Stimulated activated CD4-positive, alpha-beta T cell treated with anti-CD3 and anti-CD28 coated beads, Interleukin-15, amount 100 ng/mL, for 24 hours (primary cell): ENCODE measurements at regions not wholly inside any gene's neighbourhood (a gene's known extent, or its start where the extent isn't known, plus 50 kb on each side); places are given as distances from the start of the nearest gene placed in this dataset.
"Not testable (repeated sequence)": the region's sequence is repeated elsewhere in the genome, so short reads cannot be mapped to it uniquely, and the experiment has no call there.

Experiments used
- DNase-seq: peaks from one replicate; pipeline ENCODE4 v3.0.0-alpha.2; 2020

DNA sequence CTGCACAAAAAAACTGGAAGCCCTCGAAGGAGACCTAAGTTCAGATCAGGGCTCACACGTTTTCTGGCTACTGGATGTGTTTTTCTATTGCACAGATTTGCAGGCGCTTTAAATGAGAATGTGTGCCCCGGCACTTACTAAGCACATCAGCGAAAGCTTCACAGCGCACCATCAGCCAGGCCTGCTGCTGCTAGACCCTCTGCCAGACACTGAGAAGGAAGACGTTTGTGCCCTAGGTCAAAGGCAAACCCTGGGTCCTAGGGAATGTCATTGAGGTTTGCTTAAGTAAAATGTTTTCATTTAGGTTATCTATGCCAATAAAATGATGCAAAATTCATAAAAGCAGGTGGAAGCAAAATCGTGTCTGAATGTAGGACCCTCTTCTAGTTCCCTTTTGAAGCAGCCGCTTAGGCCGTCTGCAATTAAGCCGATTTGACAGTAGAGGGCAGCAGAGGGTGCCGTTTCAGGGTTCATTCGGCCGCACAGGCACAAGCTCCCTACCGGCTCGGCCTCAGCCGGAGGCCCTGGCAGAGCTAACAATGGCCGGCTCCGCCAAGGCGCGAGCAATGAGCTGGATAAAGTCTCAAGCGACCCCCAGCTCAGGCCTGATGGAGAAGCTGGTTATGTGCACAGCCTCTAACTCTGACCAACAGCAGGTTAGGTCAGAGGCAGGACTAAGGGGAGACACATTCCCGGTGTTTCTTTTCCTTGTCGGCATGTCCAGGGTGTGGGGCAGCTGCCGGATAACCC is 107.2 kb upstream of the FOXA2 start:
- DNase-seq, result peak; percentile 62

DNA sequence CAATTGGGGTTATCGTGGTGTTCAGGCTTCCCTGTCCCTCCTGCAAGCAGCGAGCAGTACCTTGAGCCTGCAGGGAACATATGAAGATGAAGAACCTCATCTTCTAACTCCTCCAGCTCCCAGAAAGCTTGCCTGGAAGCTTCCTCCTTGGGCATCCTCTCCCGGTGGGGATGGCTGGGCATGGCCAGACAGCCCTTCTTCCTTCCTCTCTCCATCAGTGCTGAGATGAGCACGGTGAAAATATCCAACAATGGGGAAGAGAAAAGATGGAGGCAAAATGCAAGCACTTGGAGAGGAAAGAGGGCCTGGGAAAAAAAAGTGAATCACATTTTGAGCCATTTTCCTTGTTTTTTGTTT is 107.7 kb upstream of the FOXA2 start:
- DNase-seq, result no peak

DNA sequence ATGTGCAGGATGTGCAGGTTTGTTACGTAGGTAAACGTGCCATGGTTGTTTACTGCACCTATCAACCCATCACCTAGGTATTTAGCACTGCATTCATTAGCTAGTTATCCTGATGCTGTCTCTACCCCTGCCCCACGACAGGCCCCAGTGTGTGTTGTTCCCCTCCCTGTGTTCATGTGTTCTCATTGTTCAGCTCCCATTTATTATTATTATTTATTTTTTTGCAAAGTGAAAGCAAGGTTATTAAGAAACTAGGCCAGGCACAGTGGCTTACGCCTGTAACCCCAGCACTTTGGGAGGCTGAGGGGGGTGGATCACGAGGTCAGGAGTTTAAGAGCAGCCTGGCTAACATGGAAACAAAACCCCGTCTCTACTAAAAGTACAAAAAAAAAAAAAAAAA is 108.2 kb upstream of the FOXA2 start:
- not testable (repeated sequence) for DNase-seq

DNA sequence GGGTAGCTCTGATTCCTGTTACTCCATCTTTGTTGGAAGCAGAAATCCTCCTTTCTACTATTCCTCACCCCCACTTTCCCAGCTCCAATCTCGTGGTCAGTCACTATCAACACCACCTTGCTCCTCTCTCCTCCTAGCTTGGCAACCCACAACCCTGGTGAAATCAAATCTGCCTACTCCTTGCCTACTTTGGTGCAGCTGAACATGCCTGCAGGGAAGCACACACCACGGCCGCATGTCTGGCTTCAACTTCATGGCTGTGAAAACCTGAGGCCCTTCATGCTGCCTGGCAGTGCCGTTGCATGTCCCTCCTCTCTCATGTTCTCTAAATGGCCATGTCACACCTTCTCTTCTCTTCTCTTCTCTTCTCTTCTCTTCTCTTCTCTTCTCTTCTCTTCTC is 112.4 kb upstream of the FOXA2 start:
- DNase-seq, result no peak

DNA sequence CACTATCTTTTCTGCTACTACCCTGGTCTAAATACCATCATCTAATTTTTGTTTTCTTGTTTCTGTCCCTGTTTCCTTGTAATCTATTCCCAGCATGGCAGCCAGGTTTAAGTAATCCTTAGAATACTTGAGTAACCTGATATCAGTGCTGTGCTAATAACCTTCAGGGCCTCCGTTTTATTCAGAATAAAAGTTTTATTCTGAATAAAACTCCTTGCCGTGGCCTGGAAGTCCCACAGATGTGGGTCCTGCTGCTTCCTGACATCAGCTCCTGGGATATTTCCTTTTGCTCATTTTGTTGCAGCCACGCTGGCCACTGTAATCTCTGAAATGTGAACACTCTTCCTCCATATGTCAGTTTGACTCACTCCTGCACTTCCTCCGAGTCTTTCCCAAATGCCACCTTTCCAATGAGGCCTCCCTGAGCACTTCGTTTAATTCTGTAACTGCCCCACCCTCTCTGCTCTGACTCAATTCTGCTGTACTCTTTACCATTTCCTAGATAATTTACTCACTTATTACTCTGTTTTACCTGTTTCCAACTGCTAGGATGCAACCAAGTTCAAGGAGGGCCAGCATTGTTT is 114.0 kb upstream of the FOXA2 start:
- no peak for DNase-seq

DNA sequence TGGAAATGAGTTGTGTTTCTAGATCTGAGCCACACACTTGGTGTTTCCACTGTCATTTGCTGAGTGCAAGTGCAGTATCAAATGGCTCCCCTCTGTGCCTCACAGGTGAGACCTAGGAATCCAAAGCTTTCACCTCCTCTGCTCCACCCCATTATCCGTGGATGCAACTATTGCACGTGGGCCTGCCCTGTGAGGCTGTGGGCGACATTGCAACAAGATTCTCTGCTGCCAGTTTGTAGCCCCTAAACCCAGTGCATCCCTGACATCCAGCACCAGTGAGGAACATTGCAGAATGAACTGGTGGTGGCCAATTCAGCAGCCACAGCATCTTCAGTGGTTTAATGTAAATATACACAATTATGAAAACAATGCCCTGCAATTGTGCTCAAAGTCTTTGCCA is 115.0 kb upstream of the FOXA2 start:
- no peak for DNase-seq

DNA sequence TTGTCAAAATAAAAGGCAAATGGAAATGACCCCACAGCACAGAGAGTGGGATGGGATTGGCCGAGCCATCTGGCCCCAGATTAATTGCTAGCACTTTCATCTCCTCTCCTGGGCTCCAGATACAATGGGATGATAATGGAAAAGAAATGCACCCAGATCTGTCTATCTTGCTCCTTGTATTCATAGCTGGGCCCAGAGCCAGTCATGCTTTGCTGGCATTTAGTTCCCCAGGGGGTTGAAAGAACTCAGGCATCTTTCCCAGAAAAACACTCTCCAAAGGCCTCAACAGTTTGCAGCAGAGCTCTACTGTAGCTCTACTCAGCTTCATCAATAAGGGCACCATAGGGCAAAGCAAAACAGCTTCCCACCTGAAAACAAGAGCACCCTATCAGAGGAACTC is 116.0 kb upstream of the FOXA2 start:
- DNase-seq, result no peak

DNA sequence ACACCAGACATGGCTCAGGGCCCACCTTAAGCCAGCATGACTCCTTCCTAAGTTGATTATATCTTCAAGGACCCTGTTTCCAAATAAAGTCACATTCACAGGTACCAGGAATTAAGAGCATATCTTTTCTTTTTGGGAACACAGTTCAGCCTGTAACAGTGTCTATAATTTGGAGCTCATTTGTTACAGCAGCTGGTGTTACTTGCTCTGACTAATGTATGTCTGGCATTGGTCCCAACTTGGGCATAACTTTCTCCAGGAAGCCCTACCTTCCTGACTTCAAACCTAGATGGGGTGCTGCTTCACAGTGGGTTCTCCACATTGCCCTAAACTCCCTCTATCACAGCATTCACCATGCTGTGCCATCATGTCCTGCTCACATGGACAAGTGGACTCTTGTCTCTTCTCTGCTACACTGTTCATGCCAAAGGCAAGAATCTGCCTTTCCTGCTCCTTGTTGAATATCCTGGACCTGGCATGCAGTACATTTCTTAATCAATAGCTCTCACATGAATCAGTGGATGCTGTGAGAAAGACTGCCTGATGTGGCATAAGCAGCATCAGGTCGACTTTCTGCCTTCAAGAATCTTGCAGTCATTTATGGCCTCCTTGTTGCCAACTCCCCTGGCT is 117.4 kb upstream of the FOXA2 start:
- no peak for DNase-seq

DNA sequence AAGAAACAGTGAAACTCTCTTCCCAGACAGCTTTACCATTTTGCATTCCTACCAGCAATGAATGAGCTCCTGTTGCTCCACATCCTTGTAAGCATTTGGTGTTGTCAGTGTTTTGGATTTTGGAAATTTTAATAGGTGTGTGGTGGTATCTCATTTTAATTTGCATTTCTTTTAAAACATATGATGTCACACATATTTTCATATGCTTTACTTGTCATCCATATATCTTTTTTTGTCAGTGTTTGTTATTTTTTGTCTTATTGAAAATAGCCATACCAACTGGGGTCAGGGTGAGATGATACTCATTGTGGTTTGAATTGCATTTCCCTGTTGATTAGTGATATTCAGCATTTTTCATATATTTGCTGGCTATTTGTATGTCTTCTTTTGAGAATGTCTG is 119.5 kb upstream of the FOXA2 start:
- no peak for DNase-seq

DNA sequence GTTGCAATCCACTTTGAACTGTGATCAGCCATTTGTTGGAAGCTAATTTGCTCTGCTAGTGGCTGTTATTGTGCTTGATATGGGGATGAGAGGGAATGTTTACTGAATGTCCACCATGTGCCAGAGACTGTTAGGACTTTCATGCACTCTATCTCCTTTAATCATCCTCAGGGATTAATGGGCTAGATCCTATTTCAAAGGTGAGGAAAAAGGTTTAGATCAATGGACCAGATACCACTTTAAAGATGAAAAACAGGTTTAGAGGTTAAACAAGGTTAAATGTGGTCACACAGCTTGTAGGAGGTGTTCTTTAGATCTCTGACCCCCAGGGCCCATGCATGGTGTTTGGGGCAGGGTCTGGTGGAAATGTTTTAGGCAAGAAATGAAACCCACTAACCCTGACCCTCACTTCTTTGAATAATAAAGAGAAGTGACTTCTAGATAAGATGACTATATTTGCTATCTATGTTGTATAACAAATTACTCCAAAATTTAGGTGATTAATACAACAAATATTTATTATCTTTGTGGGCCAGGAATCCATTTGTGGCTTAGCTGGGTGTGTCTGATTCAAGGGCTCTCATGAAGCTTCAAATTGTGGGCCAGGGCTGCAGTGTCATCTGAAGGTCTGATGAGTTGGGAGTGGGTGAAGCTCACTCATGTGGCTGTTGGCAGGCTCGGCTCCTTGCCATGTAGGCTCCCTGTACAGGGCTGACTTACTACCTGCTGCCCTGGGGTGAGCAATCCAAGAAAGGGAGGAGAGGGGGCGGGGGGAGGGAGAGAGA is 127.8 kb upstream of the FOXA2 start:
- no peak for DNase-seq

DNA sequence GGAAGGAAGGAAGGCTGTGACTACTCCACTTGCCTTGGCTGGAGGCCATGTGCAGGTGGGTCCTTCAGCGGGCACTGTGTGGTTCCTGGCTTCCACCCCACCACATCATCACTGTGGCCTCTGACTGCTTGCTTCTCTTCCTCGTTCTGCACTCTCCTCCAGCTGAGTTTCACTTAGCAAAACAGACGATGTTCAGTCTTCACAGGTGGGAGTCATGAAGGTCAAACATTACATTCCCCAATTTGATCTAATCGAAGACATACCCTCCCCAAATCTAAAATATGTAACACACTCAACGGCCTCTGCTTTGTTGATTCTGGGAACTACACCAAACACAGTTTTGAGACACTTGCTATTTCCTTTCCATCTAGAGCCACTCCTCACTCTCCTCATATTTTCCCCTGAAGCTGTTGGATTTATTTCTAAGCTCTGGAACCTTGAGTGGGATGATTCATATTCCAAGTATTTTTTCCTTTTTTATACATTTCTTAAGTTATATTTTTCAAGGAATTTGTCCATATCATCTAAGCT is 132.5 kb upstream of the FOXA2 start:
- DNase-seq, result no peak

DNA sequence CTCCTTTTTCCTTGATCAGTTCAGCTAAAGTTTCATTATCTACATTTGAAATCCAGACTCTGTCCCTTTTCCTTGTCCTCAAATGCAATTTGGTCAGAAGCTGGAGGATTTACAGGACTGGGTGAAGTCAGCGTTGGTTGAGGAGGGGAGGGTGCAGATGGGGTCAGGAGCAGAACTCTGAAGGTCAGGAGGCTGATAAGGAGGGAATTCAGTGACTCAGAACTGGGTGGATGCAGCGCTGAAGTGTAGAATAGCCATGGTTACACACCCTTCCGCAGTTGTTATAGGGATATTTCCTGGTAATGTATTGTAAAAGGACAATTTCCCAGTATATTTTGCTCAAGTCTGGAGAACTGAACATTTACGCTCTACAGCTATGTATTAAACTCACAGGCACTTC is 133.1 kb upstream of the FOXA2 start:
- DNase-seq, result no peak

DNA sequence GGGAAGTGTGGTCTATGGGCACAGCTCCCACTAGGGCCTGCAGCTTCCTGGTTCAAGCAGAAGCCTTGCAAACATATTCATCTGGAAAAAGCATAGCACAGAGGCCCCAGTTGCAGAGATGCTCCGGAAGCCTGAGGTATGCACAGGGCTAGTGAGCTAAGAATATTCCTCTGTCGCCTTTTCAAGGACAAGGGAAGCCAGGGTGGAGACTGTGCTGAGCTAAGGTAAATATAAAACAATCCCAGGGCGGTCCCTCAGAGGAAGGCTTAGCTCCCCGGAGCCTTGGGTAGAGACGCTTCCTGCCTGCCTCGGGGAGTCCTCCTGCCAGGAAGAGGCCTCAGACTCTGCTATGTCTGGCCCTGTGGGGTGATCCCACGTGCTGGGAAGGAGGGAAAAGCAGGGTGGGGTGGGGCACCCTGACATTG is 134.8 kb upstream of the FOXA2 start:
- no peak for DNase-seq

DNA sequence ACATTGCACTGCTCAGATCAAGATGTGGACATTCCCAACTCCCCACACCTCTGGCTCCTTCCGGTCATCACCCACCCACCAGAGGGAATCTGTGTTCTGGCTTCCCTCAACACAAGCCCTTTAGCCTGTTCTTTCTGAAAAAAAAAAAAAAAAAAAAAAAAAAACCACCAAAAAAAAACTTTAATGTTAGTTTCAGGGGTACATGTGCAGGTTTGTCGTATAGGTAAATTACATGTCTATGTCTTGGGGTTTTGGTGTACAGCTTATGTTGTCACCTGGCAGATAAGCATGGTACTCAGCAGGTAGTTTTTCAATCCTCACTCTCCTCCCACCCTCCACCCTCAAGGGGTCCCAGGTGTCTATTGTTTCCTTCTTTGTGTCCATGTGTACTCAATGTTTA is 135.8 kb upstream of the FOXA2 start:
- DNase-seq, result no peak

DNA sequence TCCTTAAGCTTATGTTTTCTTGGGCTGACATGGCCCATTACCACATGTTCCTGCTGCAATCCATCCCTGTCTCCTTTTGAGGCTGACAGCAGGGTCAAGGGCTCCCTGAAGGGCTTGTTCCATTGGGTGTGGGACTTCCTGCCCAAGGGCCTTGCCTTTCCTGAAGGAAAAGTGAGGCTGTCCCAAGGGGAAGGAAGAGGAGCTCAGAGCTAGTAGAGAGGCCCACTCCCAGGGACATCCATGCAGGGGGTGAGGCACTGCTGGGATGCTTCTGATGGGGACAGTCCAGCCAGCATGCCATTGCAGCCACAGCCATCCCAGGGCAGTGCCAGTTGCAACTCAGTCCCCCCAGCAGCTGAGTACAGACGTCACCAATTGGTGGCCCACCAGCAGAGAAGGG is 138.4 kb upstream of the FOXA2 start:
- DNase-seq, result no peak

DNA sequence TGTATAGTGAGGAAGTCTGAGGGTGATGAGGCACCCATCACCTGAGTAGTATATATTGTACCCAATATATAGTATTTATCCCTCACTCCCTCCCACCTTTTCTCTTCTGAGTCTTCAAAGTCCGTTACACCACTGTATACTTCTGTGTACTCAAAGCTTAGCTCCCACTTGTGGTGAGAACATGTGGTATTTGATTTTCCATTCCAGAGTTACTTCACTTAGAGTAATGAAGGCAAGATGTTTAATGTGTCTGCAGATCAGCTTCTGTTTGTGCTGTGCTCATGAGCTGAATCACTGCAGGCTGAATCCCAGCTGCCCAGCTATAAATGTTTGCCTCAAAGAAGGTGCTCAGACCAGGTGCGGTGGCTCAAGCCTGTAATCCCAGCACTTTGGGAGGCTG is 139.3 kb upstream of the FOXA2 start:
- no peak for DNase-seq

DNA sequence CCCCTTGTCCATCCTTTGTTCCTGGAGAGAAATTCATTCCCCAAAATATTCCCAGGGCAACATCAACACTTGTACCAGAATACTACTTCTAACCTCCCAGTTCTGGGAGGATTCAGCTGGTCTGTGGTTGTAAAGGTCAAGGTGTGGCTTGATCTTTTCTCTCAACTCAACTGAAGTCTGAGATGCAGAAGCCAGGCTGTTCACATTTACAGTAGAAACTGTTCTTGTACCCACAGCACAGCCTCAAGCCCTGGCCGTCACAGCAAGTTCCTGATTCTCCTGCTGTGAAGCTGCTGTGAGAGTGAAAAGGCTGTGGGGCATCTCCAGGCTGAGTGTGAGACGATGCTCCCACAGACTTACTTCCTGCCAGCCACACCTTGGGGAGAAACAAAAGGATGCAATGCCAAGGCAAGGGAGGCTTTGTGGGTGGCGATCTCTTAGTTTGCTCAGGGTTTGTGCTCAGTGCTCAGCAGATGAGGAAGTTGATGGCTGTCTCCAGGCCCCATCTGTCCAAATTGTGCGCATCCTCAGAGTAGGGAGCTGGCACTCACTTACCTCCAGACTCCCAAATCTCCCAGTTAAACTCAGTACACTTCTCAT is 143.9 kb upstream of the FOXA2 start:
- DNase-seq, result no peak

DNA sequence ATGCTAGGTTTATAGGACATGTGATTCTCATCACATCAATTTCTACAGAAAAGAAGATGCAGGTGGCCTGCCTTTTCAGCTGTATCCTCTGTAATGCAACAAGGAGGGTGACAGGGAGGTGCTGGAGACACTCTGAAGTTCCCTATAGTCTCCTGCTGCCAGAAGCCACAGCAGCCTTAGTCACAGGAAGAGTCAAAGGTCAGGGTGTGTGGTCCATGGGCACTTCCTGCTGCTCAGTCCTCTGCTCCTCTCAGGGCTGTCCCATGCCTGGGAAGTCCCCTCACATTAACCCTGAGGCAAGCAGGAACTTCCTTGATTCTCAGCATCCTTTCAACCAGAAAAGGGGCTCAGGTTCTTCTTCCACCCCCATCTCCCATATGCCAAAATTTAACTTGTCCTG is 144.8 kb upstream of the FOXA2 start:
- no peak for DNase-seq

DNA sequence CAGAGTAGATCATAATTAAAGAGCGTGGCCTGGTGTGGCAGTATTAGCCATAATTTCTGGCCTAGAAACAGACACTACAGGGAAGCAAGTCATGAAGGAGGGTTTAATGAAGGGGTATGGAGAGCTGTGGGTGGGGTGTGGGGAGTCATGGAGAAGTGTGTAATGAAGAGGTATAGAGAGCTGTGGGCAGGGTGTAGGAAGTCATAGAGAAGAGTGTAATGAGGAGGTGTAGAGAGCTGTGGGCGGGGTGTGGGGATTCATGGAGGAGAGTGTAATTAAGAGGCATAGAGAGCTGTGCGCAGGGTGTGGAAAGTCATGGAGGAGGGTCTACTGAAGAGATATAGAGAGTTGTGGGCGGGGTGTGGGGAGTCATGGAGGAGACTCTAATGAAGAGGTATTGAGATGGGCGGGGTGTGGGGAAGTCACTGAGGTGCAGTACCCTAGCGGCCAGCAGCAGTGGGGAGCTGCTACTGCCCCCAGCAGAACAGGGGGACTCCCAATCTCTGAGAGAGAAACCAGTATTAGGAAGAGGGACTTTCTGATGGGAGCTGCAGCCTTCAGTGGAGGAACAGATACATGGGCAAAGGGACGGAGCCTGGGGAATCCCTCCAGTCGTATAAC is 145.4 kb upstream of the FOXA2 start:
- no peak for DNase-seq

DNA sequence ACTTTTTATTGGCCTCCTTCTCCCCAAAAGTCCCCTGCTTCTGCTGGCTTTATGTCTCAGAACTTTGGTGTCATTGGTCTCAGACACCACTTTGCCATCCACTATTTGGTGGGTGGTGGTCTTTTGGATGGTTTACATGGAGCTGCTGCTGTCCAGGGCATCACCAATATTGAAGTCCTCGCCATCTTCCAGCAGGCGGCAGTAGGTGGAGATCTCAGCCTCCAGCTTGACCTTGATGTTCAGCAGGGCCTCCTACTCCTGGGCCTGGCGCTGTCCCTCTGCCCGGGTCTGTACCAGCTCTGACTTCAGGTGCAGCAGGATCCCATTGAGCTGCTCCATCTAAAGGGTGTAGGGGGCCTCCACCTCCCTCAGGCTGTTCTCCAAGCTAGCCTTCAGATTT is 148.4 kb upstream of the FOXA2 start:
- DNase-seq, result no peak

DNA sequence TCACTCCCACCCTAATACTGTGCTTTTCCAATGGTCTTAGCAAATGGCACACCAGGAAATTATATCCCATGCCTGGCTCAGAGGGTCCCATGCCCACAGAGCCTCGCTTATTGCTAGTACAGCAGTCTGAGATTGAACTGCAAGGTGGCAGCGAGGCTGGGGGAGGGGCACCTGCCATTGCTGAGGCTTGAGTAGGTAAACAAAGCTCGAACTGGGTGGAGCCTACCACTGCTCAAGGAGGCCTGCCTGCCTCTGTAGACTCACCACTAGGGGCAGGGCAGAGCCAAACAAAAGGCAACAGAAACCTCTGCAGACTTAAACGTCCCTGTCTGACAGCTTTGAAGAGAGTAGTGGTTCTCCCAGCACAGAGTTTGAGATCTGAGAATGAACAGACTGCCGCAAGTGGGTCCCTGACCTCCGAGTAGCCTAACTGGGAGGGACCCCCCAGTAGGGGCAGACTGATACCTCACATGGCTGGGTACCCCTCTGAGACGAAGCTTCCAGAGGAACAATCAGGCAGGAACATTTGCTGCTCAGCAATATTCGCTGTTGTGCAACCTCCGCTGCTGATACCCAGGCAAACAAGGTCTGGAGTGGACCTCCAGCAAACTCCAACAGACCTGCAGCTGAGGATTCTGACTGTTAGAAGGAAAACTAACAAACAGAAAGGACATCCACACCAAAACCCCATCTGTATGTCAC is 150.7 kb upstream of the FOXA2 start:
- peak; percentile 11 for DNase-seq

DNA sequence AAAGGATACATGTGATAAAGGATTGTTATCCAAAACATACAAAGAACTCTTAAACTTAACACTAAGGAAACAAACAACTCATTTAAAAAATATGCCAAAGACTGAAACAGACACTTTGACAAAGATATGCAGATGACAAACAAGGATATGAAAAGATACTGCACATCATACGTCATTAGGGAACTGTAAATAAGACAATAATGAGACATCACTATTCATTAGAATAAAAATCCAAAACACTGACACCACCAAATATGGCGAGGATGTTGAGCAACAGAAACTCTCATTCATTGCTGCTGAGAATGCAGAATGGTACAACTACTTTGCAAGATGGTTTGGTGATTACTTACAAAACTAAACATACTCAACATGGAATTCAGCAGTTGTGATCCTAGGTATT is 156.5 kb upstream of the FOXA2 start:
- no peak for DNase-seq
